ENCODE measurements at regions not wholly inside any gene's neighbourhood (a gene's known extent, or its start where the extent isn't known, plus 50 kb on each side); places are given as distances from the start of the nearest gene placed in this dataset.

DNA sequence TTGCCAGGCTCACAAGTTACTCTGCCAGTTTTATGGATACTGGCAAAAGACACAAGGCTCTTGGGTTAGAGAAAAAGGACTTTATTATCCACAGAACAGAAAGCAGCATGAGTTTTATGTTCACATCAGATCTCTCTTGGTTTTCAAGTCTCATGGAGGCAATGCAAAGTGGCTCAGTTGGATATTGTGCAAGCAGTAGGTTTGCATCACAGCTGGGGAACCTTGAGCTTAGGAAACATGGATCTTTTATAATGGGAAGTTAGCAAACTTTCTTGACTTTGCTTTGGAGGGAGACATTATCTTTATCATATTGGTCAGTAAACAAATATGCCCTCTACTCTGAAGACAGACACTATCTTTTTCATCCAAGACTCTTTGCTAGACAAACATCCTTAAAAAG lies 109.2 kb upstream of the GRPR start:
- TF ChIP-seq POLR2A (IDR thresholded peaks at IDR 0.05; ENCODE audit: low read length) (no peak), GATA1 (IDR thresholded peaks at IDR 0.05; ENCODE audit: low read depth, low read length) (no peak)
- DNase-seq: no peak

DNA sequence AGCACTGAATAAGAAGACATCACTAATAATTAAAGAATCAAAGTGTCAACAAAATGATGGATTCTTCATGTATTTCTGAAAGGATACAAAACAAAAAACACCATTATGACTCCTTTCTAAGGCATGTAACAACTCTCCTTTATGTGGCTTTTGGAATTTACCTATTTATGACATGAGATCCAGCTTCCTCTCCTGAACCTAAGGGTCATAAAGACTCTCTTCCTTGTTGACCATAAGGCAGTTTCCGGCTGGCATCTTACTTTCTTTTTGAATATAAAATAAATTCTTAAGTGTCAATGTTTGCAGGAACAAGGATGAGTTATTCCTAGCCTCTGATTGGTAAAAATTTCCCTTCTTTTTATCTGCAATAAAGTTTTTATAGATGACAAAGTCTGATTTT lies 111.1 kb upstream of the GRPR start:
- TF ChIP-seq GATA1 (IDR thresholded peaks at IDR 0.05; ENCODE audit: low read depth, low read length) (no peak), POLR2A (IDR thresholded peaks at IDR 0.05; ENCODE audit: low read length) (no peak)
- DNase-seq: no peak

DNA sequence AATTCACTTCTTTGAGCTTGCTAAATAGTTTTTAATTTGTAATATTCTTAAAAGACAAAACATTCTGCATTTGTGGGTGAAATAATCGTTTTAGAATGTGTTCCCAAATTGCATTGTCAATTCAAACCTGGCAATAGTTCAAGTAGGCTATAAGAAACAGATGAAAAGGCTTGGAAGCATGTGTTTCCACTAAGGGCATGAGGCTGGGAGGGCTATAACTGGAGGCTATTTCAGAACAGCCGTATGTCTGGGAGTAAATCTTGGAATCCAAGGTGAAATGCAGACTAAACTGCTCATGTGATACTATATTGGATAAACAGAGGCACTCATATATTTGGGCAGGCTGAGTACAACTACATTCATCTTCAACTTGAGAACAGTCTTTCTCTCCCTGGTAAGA lies 117.4 kb upstream of the GRPR start:
- TF ChIP-seq GATA1 (IDR thresholded peaks at IDR 0.05; ENCODE audit: low read depth, low read length) (no peak), POLR2A (IDR thresholded peaks at IDR 0.05; ENCODE audit: low read length) (no peak)
- no peak for DNase-seq

DNA sequence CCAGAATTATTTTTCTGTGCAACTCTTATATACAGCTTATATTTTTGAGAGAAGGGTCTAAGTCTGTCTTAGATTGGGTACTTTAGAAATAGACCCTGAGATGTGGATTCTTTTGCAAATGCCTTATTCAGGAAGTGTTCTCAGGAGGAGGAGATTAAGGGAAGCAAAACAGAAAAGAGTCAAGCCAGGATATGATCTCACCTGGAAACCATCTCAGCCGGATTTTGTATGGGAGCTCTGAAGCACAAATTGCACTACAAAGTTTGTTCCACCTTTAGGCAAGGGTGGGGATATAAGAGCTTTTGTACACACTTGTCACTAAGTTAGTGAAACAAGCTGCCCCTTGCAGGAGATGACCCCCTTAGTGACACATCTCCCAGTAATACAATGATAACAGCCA lies 121.2 kb upstream of the GRPR start:
- TF ChIP-seq POLR2A (IDR thresholded peaks at IDR 0.05; ENCODE audit: low read length) (no peak), GATA1 (IDR thresholded peaks at IDR 0.05; ENCODE audit: low read depth, low read length) (no peak)
- no peak for DNase-seq

DNA sequence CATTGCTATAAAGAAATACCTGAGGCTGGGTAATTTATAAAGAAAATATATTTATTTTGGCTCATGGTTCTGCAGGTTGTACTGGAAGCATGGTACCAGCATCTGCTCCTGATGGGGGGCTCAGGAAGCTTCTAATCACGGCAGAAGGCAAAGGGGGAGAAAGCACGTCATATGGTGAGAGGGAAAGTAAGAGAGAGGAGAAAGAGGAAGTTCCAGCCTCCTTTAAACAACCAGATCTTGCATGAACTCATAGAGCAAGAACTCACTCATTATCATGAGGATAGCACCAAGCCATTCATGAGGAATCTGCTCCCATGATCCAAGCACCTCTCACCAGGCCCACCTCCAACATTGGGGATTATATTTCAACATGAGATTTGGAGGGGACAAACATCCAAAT lies 125.0 kb upstream of the GRPR start:
- no peak for DNase-seq
- TF ChIP-seq GATA1 (IDR thresholded peaks at IDR 0.05; ENCODE audit: low read depth, low read length) (no peak), POLR2A (IDR thresholded peaks at IDR 0.05; ENCODE audit: low read length) (no peak)

DNA sequence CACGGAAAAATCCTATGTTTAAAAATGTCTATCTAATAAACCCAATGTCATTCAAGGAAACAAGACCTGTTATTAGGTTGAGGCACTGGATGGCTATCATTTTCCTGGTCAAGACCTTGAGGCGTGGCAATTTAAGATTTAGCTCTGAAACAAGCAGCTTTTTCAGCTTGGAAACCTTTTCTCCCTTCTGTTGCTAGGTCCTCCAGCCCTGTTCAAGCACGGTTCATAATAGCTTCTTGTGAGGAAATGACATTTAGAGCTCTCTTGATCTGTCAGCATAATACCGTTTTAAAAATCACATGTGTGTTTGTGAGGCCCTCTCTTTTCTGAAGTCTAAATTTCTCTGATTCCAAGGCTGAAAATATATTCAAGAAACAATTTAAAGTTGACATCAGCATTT lies 133.6 kb upstream of the GRPR start:
- no peak for TF ChIP-seq POLR2A (IDR thresholded peaks at IDR 0.05; ENCODE audit: low read length)
- no peak for DNase-seq

DNA sequence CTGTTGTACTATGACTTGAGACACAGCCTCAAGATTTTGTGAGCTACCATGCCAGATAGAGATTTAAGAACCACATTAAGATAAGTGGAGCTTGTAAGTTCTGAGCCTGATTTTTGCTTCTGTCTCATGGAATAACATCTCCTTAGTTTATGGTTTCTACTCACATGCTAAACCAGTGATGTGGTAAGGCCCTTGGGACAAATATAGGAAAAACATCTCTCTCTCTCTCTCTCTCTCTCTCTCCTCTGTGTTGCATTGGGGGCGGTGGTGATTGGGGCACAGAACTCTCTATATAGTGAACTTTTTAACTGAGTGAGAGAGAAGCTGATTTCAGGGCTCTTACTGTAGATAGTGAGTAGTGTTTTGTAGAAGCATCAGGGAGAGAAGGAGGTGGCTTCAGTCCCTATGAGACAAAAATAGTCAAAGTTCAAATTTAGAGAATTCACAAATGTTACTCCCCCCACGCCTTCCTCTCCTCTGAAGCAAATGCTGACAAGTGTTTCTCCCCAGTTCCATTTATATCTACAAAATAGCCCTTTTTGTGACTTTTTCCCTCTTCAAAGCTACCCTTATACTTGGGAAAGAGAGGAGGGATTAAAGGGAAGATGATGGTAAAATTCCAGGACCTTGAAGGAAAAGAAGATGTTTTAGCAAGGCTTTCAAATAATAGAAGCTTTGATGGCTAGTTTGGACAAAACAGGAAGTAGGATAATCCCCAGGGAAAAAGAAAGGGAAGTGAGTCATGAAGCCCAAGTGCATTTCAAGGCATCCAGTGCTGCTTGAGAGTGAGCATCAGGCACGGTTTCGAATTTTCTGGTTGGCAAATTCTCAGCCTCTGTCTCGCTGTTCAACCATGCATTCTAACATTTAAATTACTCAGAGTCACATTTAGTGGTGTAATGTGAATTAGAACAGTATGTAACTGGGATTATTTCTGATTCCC lies 134.3 kb upstream of the AP1S2 start:
- no peak for DNase-seq
- TF ChIP-seq GATA1 (IDR thresholded peaks at IDR 0.05; ENCODE audit: low read depth, low read length) (no peak), POLR2A (IDR thresholded peaks at IDR 0.05; ENCODE audit: low read length) (no peak)

DNA sequence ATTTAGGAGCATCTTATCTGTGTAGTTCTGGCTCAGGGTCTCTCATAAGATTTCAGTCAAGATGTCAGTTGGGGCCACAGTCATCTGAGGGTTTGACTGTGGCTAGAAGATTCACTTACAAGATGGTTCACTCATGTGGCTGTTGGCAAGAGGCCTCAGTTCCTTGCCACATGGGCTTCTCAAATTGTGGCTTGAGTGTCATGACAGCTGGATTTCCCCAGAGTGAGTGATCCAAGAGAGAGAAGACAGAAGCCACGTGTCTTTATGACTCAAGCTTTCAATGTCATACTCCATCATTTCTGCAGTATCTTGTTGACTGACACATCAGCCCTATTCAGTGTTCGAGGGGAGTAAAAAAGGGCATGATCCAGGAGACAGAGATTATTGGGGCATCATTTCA lies 131.3 kb upstream of the AP1S2 start:
- no peak for TF ChIP-seq POLR2A (IDR thresholded peaks at IDR 0.05; ENCODE audit: low read length)
- no peak for DNase-seq

DNA sequence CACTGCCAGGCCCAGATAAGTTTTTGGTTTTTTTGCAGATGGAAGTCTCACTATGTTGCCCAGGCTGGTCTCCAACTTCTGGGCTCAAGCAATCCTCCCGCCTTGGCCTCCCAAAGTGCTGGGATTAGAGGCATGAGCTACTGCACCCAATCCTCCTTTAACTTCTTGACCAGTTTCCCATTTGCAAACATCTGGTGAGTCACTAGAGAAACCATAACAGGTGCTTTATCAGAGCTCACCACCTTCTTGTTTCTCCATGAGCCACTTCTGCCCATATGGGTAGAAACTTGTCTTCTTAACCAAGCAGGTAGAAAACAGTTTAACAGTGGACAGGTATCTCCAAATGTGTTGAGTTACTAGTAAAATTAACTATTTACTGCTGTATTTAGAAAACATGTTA lies 128.4 kb upstream of the AP1S2 start:
- TF ChIP-seq GATA1 (IDR thresholded peaks at IDR 0.05; ENCODE audit: low read depth, low read length): no peak
- no peak for TF ChIP-seq POLR2A (IDR thresholded peaks at IDR 0.05; ENCODE audit: low read length)
- DNase-seq: no peak

DNA sequence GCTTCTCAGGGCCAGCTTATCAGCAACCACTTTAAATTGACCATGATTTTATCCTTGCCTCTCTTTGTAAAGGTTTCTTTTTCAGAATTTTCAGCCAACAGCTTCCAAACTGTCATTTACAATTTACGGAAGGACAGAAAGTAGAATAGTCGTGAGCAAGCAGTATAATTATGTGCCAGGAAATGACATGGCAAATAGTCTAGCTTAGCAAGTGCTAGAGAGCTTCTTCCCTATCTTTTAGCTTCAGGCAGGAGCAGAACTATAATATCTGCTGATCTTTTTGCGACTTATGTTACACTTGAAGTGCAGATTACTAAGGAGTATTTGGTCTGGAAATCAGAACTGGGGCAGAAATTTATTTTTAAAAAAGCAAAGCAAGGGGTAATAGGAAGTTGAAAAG lies 123.0 kb upstream of the AP1S2 start:
- DNase-seq: peak in 1 of 2 experiments; percentile 15
- TF ChIP-seq POLR2A (IDR thresholded peaks at IDR 0.05; ENCODE audit: low read length) (no peak), GATA1 (IDR thresholded peaks at IDR 0.05; ENCODE audit: low read depth, low read length) (no peak)

DNA sequence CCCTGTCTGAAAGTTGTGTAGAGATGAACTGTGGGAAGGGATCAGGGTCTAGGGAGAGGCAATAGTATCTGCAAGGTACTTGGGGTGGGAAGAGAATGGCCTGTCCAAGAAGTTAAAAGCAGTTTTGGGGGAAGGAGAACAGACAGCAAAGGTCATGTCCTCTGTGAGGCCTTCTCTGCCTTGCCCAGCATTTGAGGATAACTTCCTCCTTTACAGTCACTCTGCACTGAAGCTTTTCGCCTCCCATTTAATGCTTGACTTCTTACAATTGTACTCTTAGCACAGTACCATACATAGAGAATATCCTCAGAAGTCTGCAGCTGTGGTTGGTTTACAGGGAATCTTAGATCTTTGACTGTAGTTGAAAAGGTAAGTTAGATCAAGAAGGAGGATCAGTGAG lies 121.8 kb upstream of the AP1S2 start:
- TF ChIP-seq POLR2A (IDR thresholded peaks at IDR 0.05; ENCODE audit: low read length) (no peak), GATA1 (IDR thresholded peaks at IDR 0.05; ENCODE audit: low read depth, low read length) (no peak)
- DNase-seq: no peak

DNA sequence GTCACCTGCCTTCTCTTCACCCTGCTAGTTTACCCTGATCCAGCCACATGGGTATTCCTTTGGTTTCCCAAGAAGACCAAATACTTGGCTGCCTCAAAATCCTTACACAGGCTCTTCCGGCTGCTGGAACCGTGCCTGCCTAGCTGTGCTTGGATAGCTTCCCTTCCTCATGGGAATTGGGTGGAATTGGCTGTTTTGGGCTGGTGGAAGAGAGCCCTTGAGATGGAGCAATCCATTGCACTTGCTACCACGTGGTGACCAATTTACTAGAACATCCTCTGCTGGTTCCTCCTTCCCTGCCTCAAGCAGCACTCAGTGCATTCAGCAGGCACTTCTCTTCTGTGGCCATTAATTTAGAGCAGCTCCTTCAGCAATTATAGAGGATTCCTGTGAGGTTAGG lies 119.3 kb upstream of the AP1S2 start:
- no peak for DNase-seq
- no peak for TF ChIP-seq GATA1 (IDR thresholded peaks at IDR 0.05; ENCODE audit: low read depth, low read length)
- TF ChIP-seq POLR2A (IDR thresholded peaks at IDR 0.05; ENCODE audit: low read length): no peak

DNA sequence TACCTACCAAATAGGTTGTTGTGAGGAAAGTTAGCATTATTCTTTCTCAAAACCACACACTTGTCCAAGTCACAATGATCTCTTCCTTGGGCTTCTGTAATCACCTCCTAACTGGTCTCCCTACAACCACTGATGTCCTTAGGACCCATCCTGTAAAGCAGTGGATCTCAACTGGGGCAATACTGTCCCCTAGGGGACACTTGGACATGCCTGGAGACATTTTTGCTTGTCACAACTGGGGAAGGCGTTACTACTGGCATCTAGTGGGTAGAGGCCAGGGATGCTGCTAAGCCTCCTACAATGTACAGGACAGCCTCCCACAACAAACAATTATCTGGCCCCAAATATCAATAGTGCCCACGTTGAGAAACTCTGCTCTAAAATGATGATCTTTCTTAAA lies 118.7 kb upstream of the AP1S2 start:
- TF ChIP-seq POLR2A (IDR thresholded peaks at IDR 0.05; ENCODE audit: low read length) (no peak), GATA1 (IDR thresholded peaks at IDR 0.05; ENCODE audit: low read depth, low read length) (no peak)
- DNase-seq: peak; percentile 32 to 39

DNA sequence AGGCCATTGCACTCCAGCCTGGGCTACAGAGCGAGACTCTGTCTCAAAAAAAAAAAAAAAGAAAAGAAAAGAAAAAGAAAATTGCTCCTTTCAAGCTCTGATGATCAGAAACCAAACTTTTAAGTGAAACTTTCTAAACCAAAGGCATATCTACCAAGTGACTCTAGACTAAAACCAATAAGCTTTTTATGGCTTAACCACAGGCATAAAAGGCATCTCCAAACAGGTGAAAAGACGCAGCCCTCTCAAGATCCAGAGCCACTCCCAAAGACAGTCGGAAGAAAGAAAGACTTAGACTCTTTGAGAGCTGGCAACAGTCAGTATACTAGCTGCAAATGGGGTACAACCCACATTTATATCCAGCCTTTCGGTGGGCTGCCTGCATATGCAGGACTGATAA lies 117.1 kb upstream of the AP1S2 start:
- TF ChIP-seq GATA1 (IDR thresholded peaks at IDR 0.05; ENCODE audit: low read depth, low read length) (no peak), POLR2A (IDR thresholded peaks at IDR 0.05; ENCODE audit: low read length) (no peak)
- DNase-seq: no peak

DNA sequence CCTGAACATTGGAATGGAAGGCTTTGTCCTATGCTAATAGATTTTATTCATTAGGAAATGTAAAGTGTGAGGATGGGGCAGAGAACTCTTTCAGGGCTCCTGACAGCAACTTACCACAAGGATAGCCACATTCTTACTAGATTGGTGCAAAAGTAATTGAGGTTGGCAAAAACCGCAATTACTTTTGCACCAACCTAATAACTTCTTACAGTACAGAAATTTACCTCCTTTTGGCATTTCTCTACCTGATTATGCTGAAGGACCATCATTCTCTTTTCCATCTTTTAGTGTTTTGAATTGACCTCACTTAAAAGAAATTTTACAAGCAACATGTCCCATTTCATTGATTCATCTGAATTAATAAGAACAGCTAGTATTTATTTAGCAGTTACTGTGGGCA lies 109.2 kb upstream of the AP1S2 start:
- no peak for DNase-seq
- no peak for TF ChIP-seq GATA1 (IDR thresholded peaks at IDR 0.05; ENCODE audit: low read depth, low read length)
- no peak for TF ChIP-seq POLR2A (IDR thresholded peaks at IDR 0.05; ENCODE audit: low read length)
